AG09319 (cell line): ENCODE measurements at regions not wholly inside any gene's neighbourhood (a gene's known extent, or its start where the extent isn't known, plus 50 kb on each side); places are given as distances from the start of the nearest gene placed in this dataset.
"Not testable (repeated sequence)": the region's sequence is repeated elsewhere in the genome, so short reads cannot be mapped to it uniquely, and the experiment has no call there.

Source experiments
- DNase-seq: peaks from one replicate; pipeline ENCODE4 v3.0.0-alpha.2; 2010; ENCODE audit warnings: low read depth; ENCODE audit errors: extremely low read depth
- TF ChIP-seq, protein P1 (sequence below): IDR thresholded peaks from 2 replicates; pipeline ENCODE4 v1.5.1; 2011; ENCODE audit warnings: low read depth, mild to moderate bottlenecking, inconsistent platforms, low read length, moderate library complexity

DNA sequence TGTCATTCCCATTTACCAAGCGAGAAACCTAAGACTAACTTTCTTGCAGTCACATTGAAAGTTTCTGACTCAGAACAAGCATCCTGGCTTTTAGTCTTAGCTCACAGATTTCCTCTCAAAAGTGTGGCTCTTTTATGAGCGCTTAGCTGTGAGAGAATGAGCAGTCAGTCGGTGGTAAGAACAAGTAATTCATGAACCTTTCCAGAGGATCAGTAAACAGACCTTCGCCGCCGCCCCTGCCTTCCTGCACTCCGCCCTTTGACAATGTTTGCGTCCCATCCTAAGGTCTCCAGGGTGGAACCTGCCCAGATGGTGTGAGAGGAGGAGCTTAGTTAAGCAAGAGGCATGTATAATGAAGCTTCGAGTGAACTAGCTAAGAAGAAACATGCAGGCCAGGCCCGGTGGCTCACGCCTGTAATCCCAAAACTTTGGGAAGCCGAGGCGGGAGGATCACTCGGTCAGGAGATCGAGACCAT lies 142.4 kb downstream of the GLUL start:
- TF ChIP-seq, protein P1, sequence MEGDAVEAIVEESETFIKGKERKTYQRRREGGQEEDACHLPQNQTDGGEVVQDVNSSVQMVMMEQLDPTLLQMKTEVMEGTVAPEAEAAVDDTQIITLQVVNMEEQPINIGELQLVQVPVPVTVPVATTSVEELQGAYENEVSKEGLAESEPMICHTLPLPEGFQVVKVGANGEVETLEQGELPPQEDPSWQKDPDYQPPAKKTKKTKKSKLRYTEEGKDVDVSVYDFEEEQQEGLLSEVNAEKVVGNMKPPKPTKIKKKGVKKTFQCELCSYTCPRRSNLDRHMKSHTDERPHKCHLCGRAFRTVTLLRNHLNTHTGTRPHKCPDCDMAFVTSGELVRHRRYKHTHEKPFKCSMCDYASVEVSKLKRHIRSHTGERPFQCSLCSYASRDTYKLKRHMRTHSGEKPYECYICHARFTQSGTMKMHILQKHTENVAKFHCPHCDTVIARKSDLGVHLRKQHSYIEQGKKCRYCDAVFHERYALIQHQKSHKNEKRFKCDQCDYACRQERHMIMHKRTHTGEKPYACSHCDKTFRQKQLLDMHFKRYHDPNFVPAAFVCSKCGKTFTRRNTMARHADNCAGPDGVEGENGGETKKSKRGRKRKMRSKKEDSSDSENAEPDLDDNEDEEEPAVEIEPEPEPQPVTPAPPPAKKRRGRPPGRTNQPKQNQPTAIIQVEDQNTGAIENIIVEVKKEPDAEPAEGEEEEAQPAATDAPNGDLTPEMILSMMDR, result no peak
- DNase-seq, result no peak

DNA sequence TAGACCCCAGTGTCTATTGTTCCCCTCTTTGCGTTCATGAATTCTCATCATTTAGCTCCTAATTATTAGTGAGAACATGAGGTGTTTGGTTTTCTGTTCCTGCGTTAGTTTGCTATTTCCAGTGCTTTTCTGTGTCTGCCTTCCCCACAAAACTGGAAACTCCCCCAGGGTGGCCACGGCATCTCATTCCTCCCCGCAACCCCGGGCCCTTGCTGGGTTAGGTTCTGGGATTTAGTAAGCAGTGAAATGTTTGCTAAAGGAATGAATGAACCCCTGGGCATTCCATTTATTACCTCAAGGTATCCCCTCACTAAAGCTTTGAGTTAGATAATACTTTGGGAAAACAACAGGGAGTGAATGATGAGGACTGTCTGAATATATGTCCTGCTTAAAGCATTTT lies 142.9 kb downstream of the GLUL start:
- no peak for DNase-seq
- TF ChIP-seq, protein P1, result no peak

DNA sequence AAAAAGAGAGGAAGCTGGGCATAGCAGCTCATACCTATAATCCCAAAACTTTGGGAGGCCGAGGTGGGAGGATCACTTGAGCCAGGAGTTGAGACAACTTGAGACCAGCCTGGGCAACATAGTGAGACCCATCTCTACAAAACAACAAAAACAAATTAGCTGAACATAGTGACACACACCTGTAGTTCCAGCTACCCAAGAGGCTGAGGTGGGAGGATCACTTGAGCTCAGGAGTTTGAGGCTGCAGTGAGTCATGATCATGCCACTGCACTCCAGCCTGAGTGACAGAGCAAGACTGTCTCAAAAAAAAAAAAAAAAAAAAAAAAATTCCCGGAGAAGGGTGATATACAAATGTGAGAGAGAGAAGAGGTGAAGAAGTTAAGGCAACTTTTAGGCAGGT lies 143.8 kb downstream of the GLUL start:
- not testable (repeated sequence) for DNase-seq

DNA sequence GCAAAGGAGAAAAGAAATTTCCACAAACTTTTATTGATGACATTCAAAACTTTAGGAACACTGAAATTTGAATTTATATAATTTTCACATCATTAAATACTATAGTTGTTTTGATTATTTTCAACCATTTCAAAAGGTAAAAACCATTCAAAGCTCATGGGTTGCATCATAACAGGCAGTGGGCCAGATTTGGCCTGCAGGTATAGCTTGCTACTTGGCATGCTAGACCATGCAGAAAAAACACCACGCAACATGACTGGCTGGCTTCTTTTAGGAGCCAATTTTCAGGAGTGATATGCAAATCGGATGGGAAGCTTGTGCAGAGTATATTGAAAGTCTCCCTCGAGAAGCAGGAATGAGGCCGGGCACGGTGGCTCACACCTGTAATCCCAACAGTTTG lies 144.8 kb downstream of the GLUL start:
- DNase-seq, result no peak
- TF ChIP-seq, protein P1, result no peak

DNA sequence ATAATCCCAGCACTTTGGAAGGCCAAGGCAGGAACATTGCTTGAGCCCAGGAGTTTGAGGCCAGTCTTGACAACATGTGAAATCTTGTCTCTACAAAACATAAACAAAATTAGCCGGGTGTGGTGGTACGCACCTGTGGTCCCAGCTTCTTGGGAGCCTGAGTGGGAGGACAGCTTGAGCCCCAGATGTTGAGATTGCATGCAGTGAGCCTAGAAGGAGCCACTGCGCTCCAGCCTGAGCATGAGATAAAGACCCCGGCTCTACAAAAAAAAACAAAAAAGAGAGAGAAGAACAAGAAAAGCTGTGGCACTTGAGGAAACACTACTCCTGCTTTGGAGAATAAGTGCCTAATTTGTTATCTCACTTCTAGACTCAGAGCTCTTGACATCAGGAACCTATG lies 146.6 kb downstream of the GLUL start:
- no peak for DNase-seq
- TF ChIP-seq, protein P1, result no peak

DNA sequence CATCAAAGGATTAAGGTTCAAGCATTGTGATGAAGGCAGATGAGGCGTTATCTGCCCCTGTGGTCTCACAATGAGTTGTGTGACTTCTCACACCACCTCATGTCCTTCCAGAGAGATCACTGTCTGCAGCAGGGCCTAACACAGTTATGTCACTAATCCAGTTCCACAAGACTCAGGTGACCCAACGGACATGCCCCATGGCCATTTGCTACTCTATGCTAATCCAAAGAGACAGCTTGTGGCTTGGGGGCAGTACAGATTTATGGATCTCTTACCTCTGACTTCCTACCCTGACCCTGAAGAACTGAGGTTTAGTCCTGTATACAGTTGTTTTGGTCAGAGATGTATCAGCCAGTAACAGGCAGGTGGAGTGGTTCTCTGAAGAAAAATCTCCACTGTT lies 147.1 kb downstream of the GLUL start:
- no peak for DNase-seq
- TF ChIP-seq, protein P1, result no peak

DNA sequence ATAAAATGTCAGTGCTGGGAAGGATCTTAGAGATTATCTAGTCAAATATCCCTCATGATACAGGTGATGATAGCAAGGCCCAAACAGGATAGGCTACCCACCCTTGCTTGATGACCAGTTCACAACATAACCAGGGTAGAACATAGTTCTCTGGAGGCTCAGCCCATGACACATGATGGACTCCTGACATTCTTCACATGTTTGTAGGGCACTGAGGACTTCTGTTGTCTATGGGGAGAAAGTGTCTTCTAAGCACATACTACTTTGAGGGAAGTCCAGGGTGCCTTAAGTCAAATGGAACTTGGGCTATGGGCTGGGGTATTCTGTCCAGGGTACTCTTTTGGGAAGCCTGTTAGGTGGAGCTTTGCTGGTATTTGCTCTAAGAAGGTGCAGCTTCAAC lies 148.9 kb downstream of the GLUL start:
- no peak for DNase-seq
- TF ChIP-seq, protein P1, result no peak

DNA sequence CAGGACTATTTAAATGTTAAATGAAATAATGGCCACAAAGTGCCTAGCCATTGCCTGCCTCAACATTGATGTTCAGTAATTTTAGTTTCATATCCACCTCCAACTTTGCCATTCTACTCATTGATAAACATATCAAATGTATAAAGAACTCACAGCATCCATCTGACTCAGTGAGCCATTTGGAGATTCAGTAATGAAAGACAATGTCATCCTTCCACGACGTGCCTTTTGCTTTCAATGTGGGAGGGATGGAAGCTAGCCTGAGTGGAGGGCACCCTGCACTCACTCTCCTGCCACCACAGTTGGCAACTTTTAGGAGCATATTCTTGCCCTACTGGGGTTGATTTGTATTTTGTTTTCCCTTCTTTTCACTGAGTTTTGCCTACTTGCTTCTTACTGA lies 151.5 kb downstream of the GLUL start:
- no peak for DNase-seq
- TF ChIP-seq, protein P1, result no peak
